Glomerular visceral epithelial cell (primary cell): ENCODE measurements at regions not wholly inside any gene's neighbourhood (a gene's known extent, or its start where the extent isn't known, plus 50 kb on each side); places are given as distances from the start of the nearest gene placed in this dataset.
A peak's percentile ranks its signal among the peaks of the same experiment; 100 is the strongest.
"Not testable (repeated sequence)": the region's sequence is repeated elsewhere in the genome, so short reads cannot be mapped to it uniquely, and the experiment has no call there.

Experiments
- DNase-seq: peaks from one replicate; pipeline ENCODE4 v3.0.0-alpha.2; 2016; ENCODE audit errors: extremely low spot score

DNA sequence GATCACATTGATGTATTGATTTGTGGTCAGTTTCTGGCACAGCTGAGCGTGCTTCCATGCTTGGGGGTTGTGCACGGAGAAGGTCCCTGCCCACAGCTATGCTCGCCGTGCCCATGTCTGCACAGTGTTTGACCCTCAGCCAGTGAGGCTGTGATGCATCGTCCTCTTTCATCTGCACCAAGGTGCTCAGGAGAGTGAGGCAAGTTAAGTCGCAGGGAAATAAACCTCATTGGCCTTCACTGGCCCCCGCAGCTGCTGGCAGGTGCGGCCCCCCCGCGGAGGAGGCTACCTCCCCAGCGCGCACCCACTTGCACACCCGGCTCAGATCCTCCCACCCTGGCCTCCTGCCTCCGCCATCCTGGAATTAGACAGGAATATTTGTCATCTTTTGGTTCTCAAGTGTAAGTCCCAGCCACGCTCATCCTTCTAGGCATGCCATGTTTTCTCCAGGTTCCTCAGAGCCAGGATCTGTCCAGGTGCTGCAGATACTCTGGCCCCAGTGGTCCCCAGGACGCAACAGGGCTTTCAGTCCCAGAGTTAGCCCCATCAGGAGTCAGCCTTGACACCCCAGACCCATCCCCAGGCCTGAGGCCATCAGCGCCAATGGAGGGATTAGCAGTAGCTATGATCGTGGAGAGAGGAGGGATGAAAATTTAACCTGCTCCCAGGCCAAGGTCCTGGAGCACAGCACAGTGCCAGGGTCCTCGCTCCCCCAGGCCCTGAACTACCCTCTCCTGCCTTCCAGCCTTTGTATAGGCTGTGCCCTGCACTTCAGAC is 93.7 kb downstream of the OAT start:
- DNase-seq = no peak

DNA sequence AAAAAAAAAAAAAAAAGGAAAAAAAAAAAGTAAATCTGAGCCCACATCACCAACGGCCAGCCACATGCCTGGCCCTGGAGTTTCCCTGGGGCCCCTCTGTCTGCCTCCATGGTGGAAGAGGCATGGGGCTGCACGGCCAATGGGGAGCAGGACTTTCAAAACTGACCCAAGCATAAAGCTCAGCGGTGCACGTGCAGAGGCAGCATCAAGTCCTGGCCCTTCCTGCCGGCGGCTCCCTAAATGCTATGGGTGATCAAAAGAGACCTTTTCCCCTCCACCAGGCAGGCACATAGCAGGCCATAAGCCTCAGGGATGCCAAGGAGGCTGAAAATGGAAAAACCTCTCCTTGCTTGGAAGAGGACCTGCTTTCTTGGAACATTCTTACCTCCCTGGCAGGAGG is 94.3 kb downstream of the OAT start:
- no peak for DNase-seq

GRCh38 chr10:124323806-124324205 is 94.9 kb downstream of the OAT start:
- no peak for DNase-seq

DNA sequence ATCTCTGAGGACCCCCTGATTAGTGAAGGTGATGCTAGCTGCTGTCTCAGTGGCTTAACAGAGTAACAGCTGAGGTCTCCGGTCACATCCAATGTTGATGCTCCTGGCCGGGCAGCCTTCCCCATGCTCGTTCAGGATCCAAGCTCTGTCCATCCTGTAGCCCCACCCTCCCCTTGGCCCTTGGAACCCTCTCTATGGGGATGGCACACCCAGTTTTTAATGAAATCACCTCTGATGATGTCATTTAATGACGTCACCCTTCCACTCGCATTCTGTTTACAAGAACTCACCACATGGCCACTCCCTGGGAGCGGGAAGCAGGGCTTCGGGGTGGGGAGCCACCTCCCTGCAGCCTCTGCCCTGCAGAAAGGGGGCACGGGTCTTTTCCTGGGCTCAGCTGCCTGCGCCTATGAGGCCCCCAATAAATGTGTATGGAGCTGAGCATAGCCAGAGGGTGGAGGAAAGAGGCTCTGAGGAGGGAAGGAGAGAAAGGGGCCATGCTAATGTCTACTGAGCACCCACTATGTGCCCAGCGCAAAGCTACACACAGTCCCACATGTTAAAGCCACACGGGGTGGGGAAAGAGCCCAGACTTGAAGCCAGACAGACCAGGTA is 95.5 kb downstream of the OAT start:
- no peak for DNase-seq

GRCh38 chr10:124322191-124322980 is 96.3 kb downstream of the OAT start:
- DNase-seq = no peak

GRCh38 chr10:124321433-124322089 is 97.2 kb downstream of the OAT start:
- DNase-seq = no peak

DNA sequence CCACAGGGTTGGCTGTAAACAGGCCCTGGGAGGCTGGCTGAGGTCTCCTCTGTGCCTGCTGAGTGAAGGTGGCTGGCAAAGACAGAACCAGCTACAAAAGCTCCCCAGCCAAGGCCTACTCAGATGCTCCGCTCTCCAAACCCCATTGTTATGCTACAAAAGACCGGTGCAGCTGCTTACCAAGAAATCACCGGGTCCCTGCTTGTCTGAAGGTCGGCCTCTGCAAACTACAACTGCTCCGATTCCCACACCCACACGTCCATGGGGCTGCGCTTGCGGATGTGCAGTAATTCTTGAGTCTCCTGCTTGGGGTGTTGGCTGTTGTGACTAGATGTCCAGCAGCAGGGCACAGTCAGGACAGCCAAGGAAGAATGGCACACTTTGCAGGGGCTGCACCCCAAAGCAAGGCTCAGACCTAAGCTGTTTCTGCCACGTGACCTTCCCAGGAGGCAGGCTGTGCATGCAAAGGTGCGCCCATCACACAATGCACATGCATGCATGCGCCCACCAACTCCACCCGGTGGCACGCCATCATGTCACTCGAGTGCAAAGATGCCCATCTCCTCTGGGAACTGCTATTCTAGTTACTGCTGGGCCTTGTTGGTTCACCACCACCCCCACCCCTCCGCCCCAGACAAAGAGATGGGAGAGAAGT is 97.8 kb downstream of the OAT start:
- DNase-seq = no peak

DNA sequence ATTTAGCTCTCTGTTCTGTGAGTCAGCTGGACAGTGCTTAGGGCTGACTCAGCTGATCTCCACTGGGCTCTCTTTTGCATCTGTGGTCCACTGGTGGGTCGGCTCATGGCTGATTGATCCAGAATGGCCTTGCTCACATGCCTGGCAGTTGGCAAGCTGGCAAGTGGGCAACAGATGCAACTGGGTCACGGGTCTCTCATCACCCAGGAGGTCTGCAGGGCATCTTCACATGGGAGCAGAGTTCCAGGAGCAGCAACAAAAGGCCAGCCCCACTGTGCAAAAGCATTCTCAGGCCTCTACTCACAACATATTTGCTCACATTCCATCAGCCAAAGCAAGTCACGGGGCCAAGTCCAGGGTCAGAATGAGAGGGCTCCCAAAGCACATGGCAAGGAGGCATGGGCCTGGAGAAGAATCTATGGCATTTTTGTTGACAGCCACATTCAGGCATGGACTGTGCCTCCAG is 98.8 kb downstream of the OAT start:
- DNase-seq = no peak

GRCh38 chr10:124319520-124319919 is 99.2 kb downstream of the OAT start:
- not testable (repeated sequence) for DNase-seq

DNA sequence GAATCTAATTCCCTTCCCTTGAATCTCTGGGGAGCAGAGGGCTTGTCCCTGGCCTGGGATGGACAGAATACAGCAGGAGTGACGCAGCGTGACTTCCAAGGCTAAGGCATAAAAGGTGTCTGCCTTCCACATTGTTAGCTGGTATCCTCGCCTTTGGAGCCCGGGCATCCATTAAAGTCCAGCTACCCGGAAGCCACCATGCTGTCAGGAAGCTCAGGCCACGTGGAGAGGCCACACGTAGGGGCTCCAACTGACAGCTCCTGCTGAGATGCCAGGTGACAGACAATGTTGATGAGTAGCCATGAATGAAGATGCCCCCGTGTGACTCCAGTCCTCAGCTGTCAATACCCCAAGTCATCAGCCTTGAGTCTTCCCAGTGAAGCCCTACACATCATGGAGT is 99.9 kb downstream of the OAT start:
- DNase-seq = no peak

DNA sequence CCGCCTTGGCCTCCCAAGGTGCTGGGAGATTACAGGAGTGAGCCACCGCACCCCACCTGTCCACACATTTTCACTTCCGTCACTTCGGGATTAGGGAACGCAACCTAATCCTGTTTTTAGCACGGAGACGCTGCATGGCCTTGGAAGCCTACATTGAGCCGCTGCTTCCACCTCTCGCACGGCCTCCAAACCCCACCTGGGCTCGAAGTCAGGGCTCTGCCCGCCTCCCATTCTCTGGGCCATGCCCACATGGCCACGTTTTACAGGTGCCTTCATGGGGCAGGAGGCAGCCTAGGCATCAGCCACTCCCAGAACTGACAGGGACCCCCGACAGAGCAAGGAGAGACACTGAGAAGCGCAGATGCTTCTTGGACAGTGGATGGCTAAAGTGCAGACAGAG is 100.6 kb downstream of the OAT start:
- DNase-seq = no peak

- no peak for DNase-seq
Measured at GRCh38 chr10:124316326-124316725, 102.4 kb downstream of the OAT start.

DNA sequence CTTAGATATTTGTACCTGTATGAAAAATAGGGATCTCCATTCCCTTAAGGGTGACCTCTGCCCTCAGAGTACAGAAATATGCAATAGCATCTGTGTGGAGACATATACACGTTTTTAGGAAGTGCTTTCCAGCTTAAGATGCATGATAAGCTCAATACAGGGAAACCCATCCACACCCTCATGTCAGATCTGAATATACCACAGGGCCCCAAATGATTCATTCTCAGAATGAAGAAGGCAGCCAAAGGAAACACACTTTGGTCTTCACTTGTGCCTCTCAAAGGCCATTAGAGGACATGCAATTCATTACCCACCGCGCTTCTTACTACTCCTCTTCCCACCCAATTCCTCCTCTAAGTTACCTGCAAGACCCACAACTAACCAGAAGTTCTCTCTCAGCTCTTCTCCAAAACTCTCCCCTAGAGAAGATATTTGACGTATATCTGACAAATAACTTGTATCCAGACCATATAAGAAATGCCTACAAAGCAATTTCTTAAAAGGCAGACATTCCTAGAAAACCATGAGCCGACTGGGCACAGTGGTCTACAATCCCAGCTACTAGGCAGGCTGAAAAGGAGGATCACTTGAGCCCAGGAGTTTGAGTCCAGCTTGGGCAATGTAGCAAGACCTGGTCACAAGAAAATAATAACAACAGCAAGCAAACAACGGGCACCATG is 103.0 kb downstream of the OAT start:
- DNase-seq = no peak

GRCh38 chr10:124313374-124313773 is 105.3 kb downstream of the OAT start:
- DNase-seq = no peak

GRCh38 chr10:124308811-124309210 is 109.9 kb downstream of the OAT start:
- no peak for DNase-seq

- DNase-seq = no peak
Measured at GRCh38 chr10:124308056-124308645, 110.6 kb downstream of the OAT start.

DNA sequence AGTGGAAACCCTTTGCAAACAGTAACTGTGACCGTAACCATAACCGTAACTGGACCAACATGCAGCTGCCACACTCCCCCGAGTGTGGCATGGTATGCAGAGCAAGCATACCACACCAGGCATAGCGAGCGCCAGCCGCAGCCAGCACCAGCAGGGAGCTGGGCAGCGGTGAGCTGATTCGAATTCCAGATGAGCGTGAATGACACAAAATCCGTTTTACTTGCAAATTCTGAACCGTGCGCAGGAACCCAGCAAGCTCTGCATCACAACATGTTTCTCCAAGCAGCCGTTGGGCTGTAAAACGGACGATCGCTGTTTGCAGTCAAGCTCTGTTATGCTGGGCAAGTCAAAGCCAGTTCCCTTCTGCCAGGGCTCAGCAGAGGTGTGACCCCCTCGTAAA is 111.1 kb downstream of the OAT start:
- DNase-seq = no peak

- peak; percentile 85 for DNase-seq
Measured at GRCh38 chr10:124306922-124307371, 111.8 kb downstream of the OAT start.

- DNase-seq = no peak
Measured at GRCh38 chr10:124306520-124306919, 112.2 kb downstream of the OAT start.

DNA sequence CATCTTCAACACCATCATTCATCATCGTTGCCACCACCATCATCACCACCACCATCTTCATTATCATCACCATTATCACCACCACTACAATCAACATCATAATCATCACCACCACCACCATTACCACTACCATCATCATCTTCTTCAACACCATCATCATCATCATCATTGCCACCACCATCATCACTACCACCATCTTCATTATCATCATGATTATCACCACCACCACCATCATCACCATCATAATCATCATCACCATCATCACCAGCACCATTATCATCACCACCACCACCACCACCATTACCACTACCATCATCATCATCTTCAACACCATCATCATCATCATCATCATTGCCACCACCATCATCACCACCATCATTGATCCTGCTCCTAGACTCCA is 112.7 kb downstream of the OAT start:
- DNase-seq = no peak

- DNase-seq = no peak
Measured at GRCh38 chr10:124305131-124305530, 113.6 kb downstream of the OAT start.
